ENCODE measurements at regions not wholly inside any gene's neighbourhood (a gene's known extent, or its start where the extent isn't known, plus 50 kb on each side); places are given as distances from the start of the nearest gene placed in this dataset.

- Histone ChIP-seq H3K9me3 (ENCODE audit: control insufficient read depth in 3 of 3, low read length in 3 of 3) (no peaks in the 10 kb centered on the region), H3K9ac (ENCODE audit: low read depth in 1 of 3, low read length in 3 of 3) (no peak overlapping the region), H3K36me3 (ENCODE audit: control insufficient read depth in 3 of 3, insufficient read depth in 3 of 3, low read length in 3 of 3) (no peaks in the 10 kb centered on the region)
Measured at GRCh38 chr15:63434576-63435186, 53.0 kb upstream of the CA12 start.

GRCh38 chr15:63435204-63435820 lies 53.7 kb upstream of the CA12 start:
- H3K27ac ChIP-seq (ENCODE audit: low read depth, low read length), result no peak overlapping the region
- H3K9me3 ChIP-seq (ENCODE audit: control insufficient read depth in 3 of 3, low read length in 3 of 3), result no peaks in the 10 kb centered on the region
- no peak overlapping the region for H3K9ac ChIP-seq (ENCODE audit: low read depth in 1 of 3, low read length in 3 of 3)
- H3K27me3 ChIP-seq (ENCODE audit: control insufficient read depth in 3 of 3, insufficient read depth in 3 of 3, low read length in 3 of 3), result peaks cover 0 to 5% (median 0%) of the 10 kb centered on the region in 3 donors
- H3K4me3 ChIP-seq (ENCODE audit: low read length in 3 of 3), result no peak overlapping the region
- peaks cover 12 to 19% (median 15%) of the 10 kb centered on the region in 3 donors for H3K4me1 ChIP-seq (ENCODE audit: control insufficient read depth in 3 of 3, insufficient read depth in 3 of 3, low read length in 3 of 3)
- H3K36me3 ChIP-seq (ENCODE audit: control insufficient read depth in 3 of 3, insufficient read depth in 3 of 3, low read length in 3 of 3), result no peaks in the 10 kb centered on the region

More at GRCh38 chr15:63434576-63435186, 53.0 kb upstream of the CA12 start:
- peaks cover 0 to 3% (median 0%) of the 10 kb centered on the region in 3 donors for H3K27me3 ChIP-seq (ENCODE audit: control insufficient read depth in 3 of 3, insufficient read depth in 3 of 3, low read length in 3 of 3)
- H3K4me3 ChIP-seq (ENCODE audit: low read length in 3 of 3), result no peak overlapping the region
- H3K4me1 ChIP-seq (ENCODE audit: control insufficient read depth in 3 of 3, insufficient read depth in 3 of 3, low read length in 3 of 3), result peaks cover 12 to 19% (median 15%) of the 10 kb centered on the region in 3 donors
- no peak overlapping the region for H3K27ac ChIP-seq (ENCODE audit: low read depth, low read length)

GRCh38 chr15:63436341-63436740 lies 54.7 kb upstream of the CA12 start:
- Histone ChIP-seq H3K9ac (ENCODE audit: low read depth in 1 of 3, low read length in 3 of 3) (peak overlapping the region in 1 of 3 donors; percentile 12), H3K9me3 (ENCODE audit: control insufficient read depth in 3 of 3, low read length in 3 of 3) (no peaks in the 10 kb centered on the region), H3K36me3 (ENCODE audit: control insufficient read depth in 3 of 3, insufficient read depth in 3 of 3, low read length in 3 of 3) (no peaks in the 10 kb centered on the region), H3K27me3 (ENCODE audit: control insufficient read depth in 3 of 3, insufficient read depth in 3 of 3, low read length in 3 of 3) (peaks cover 0 to 5% (median 0%) of the 10 kb centered on the region in 3 donors), H3K27ac (ENCODE audit: low read depth, low read length) (peak overlapping the region; percentile 59), H3K4me3 (ENCODE audit: low read length in 3 of 3) (peak overlapping the region in 1 of 3 donors; percentile 28), H3K4me1 (ENCODE audit: control insufficient read depth in 3 of 3, insufficient read depth in 3 of 3, low read length in 3 of 3) (peaks cover 12 to 19% (median 15%) of the 10 kb centered on the region in 3 donors)

GRCh38 chr15:63436872-63437375 lies 55.3 kb upstream of the CA12 start:
- no peaks in the 10 kb centered on the region for H3K9me3 ChIP-seq (ENCODE audit: control insufficient read depth in 3 of 3, low read length in 3 of 3)
- peaks cover 0 to 5% (median 0%) of the 10 kb centered on the region in 3 donors for H3K27me3 ChIP-seq (ENCODE audit: control insufficient read depth in 3 of 3, insufficient read depth in 3 of 3, low read length in 3 of 3)
- H3K27ac ChIP-seq (ENCODE audit: low read depth, low read length), result peak overlapping the region; percentile 59
- peak overlapping the region in 1 of 3 donors; percentile 28 for H3K4me3 ChIP-seq (ENCODE audit: low read length in 3 of 3)
- H3K36me3 ChIP-seq (ENCODE audit: control insufficient read depth in 3 of 3, insufficient read depth in 3 of 3, low read length in 3 of 3), result no peaks in the 10 kb centered on the region
- peak overlapping the region in 2 of 3 donors; percentile 12 to 33 for H3K9ac ChIP-seq (ENCODE audit: low read depth in 1 of 3, low read length in 3 of 3)
- H3K4me1 ChIP-seq (ENCODE audit: control insufficient read depth in 3 of 3, insufficient read depth in 3 of 3, low read length in 3 of 3), result peaks cover 12 to 19% (median 15%) of the 10 kb centered on the region in 3 donors

GRCh38 chr15:63439536-63440264 lies 58.1 kb upstream of the CA12 start:
- Histone ChIP-seq H3K27me3 (ENCODE audit: control insufficient read depth in 3 of 3, insufficient read depth in 3 of 3, low read length in 3 of 3) (peaks cover 0 to 5% (median 0%) of the 10 kb centered on the region in 3 donors), H3K9me3 (ENCODE audit: control insufficient read depth in 3 of 3, low read length in 3 of 3) (no peaks in the 10 kb centered on the region), H3K27ac (ENCODE audit: low read depth, low read length) (no peak overlapping the region), H3K9ac (ENCODE audit: low read depth in 1 of 3, low read length in 3 of 3) (no peak overlapping the region), H3K36me3 (ENCODE audit: control insufficient read depth in 3 of 3, insufficient read depth in 3 of 3, low read length in 3 of 3) (no peaks in the 10 kb centered on the region), H3K4me3 (ENCODE audit: low read length in 3 of 3) (no peak overlapping the region), H3K4me1 (ENCODE audit: control insufficient read depth in 3 of 3, insufficient read depth in 3 of 3, low read length in 3 of 3) (peaks cover 12 to 19% (median 12%) of the 10 kb centered on the region in 3 donors)

- no peak overlapping the region for H3K27ac ChIP-seq (ENCODE audit: low read depth, low read length)
- peaks cover 12 to 19% (median 12%) of the 10 kb centered on the region in 3 donors for H3K4me1 ChIP-seq (ENCODE audit: control insufficient read depth in 3 of 3, insufficient read depth in 3 of 3, low read length in 3 of 3)
- peaks cover 0 to 5% (median 0%) of the 10 kb centered on the region in 3 donors for H3K27me3 ChIP-seq (ENCODE audit: control insufficient read depth in 3 of 3, insufficient read depth in 3 of 3, low read length in 3 of 3)
- H3K9me3 ChIP-seq (ENCODE audit: control insufficient read depth in 3 of 3, low read length in 3 of 3), result no peaks in the 10 kb centered on the region
- no peak overlapping the region for H3K4me3 ChIP-seq (ENCODE audit: low read length in 3 of 3)
- H3K36me3 ChIP-seq (ENCODE audit: control insufficient read depth in 3 of 3, insufficient read depth in 3 of 3, low read length in 3 of 3), result no peaks in the 10 kb centered on the region
- H3K9ac ChIP-seq (ENCODE audit: low read depth in 1 of 3, low read length in 3 of 3), result no peak overlapping the region
Measured at GRCh38 chr15:63440265-63440648, 58.6 kb upstream of the CA12 start.

GRCh38 chr15:63440756-63441155 lies 59.1 kb upstream of the CA12 start:
- no peaks in the 10 kb centered on the region for H3K36me3 ChIP-seq (ENCODE audit: control insufficient read depth in 3 of 3, insufficient read depth in 3 of 3, low read length in 3 of 3)
- H3K9ac ChIP-seq (ENCODE audit: low read depth in 1 of 3, low read length in 3 of 3), result no peak overlapping the region
- no peak overlapping the region for H3K27ac ChIP-seq (ENCODE audit: low read depth, low read length)
- peaks cover 0 to 5% (median 0%) of the 10 kb centered on the region in 3 donors for H3K27me3 ChIP-seq (ENCODE audit: control insufficient read depth in 3 of 3, insufficient read depth in 3 of 3, low read length in 3 of 3)
- H3K9me3 ChIP-seq (ENCODE audit: control insufficient read depth in 3 of 3, low read length in 3 of 3), result no peaks in the 10 kb centered on the region
- H3K4me1 ChIP-seq (ENCODE audit: control insufficient read depth in 3 of 3, insufficient read depth in 3 of 3, low read length in 3 of 3), result peaks cover 12 to 19% (median 12%) of the 10 kb centered on the region in 3 donors
- no peak overlapping the region for H3K4me3 ChIP-seq (ENCODE audit: low read length in 3 of 3)

- Histone ChIP-seq H3K4me1 (ENCODE audit: control insufficient read depth in 3 of 3, insufficient read depth in 3 of 3, low read length in 3 of 3) (peaks cover 9 to 15% (median 10%) of the 10 kb centered on the region in 3 donors), H3K4me3 (ENCODE audit: low read length in 3 of 3) (no peak overlapping the region), H3K36me3 (ENCODE audit: control insufficient read depth in 3 of 3, insufficient read depth in 3 of 3, low read length in 3 of 3) (no peaks in the 10 kb centered on the region), H3K27me3 (ENCODE audit: control insufficient read depth in 3 of 3, insufficient read depth in 3 of 3, low read length in 3 of 3) (peaks cover 0 to 5% (median 0%) of the 10 kb centered on the region in 3 donors), H3K9me3 (ENCODE audit: control insufficient read depth in 3 of 3, low read length in 3 of 3) (no peaks in the 10 kb centered on the region), H3K9ac (ENCODE audit: low read depth in 1 of 3, low read length in 3 of 3) (no peak overlapping the region), H3K27ac (ENCODE audit: low read depth, low read length) (no peak overlapping the region)
Measured at GRCh38 chr15:63441266-63441665, 59.6 kb upstream of the CA12 start.

- Histone ChIP-seq H3K36me3 (ENCODE audit: control insufficient read depth in 3 of 3, insufficient read depth in 3 of 3, low read length in 3 of 3) (no peaks in the 10 kb centered on the region), H3K4me3 (ENCODE audit: low read length in 3 of 3) (no peak overlapping the region), H3K27me3 (ENCODE audit: control insufficient read depth in 3 of 3, insufficient read depth in 3 of 3, low read length in 3 of 3) (peaks cover 0 to 5% (median 0%) of the 10 kb centered on the region in 3 donors), H3K9ac (ENCODE audit: low read depth in 1 of 3, low read length in 3 of 3) (no peak overlapping the region), H3K27ac (ENCODE audit: low read depth, low read length) (no peak overlapping the region), H3K9me3 (ENCODE audit: control insufficient read depth in 3 of 3, low read length in 3 of 3) (no peaks in the 10 kb centered on the region), H3K4me1 (ENCODE audit: control insufficient read depth in 3 of 3, insufficient read depth in 3 of 3, low read length in 3 of 3) (peaks cover 1 to 7% (median 2%) of the 10 kb centered on the region in 3 donors)
Measured at GRCh38 chr15:63442080-63442479, 60.4 kb upstream of the CA12 start.
